Upper lobe of right lung (tissue), 1 donor: ENCODE measurements at regions not wholly inside any gene's neighbourhood (a gene's known extent, or its start where the extent isn't known, plus 50 kb on each side); places are given as distances from the start of the nearest gene placed in this dataset.

Source experiments
- ATAC-seq: fragments of 200-7000 bp; cut with Tn5 transposase; one replicate; pipeline ENCODE4 v1.9.1; 2020; ENCODE audit warnings: mild to moderate bottlenecking, moderate library complexity
- DNase-seq: peaks from one replicate; pipeline ENCODE4 v3.0.0-alpha.2; 2020
- H3K27ac ChIP-seq: fragments of 200-600 bp; one replicate; pipeline ENCODE4 v1.8.0; 2022
- H3K27me3 ChIP-seq: fragments of 200-600 bp; one replicate; pipeline ENCODE4 v1.8.0; 2022; ENCODE audit warnings: mild to moderate bottlenecking
- H3K36me3 ChIP-seq: fragments of 200-600 bp; one replicate; pipeline ENCODE4 v1.8.0; 2022
- H3K4me1 ChIP-seq: fragments of 200-600 bp; one replicate; pipeline ENCODE4 v1.8.0; 2022
- H3K4me3 ChIP-seq: fragments of 200-600 bp; one replicate; pipeline ENCODE4 v1.8.0; 2022; ENCODE audit warnings: mild to moderate bottlenecking
- H3K9me3 ChIP-seq: fragments of 200-600 bp; one replicate; pipeline ENCODE4 v1.8.0; 2022
- intact Hi-C: fragments of 100-400 bp; cut with DNase I; formaldehyde crosslinking; loops from one replicate; pipeline ENCODE4 v1.11.0; 2022
- TF ChIP-seq, protein P1 (sequence below): fragments of 200-600 bp; IDR thresholded peaks from one replicate; pipeline ENCODE4 v1.8.0; 2022; ENCODE audit warnings: antibody characterized with exemption
- donor health status: DM: no; HTN: yes; CAD: no; lungs with severe emphysema.

DNA sequence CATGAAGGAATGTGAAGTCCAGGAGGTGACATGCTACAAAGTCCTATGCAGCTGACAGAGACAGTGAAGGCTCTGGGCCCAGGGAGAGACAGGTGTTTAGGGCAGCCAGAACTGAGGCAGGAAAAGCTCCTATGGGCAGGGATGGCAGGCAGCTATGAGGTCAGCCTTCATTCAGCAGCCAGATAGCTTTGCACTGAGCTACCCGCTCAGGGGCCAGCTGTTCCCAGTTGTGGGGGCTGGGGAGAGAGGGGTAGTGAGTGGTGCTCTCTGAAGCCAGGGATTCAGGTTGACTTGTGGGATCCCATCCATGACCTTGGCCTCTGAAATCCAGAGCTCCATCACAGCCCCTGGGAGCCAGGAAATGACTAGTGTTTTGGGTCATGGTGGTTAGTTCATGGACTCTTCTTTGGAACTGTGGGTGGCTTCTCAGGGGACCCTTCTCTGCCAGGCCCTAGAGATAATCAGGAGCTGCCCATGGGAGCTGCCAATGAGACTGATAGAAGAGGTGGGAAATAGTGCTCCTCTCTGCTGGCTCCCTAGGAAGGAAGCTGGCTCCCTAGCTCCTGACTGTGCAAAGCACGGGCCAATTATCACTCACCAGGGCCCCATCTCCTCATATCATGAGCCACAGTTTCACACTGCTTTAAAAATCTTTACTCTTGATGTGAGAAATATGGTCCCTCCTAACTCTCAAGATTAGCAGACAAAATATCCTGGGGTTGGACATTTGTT is 127.7 kb downstream of the VEGFA start:
- Histone ChIP-seq H3K9me3 (no peaks in the 10 kb centered on the region), H3K4me3 (no peak overlapping the region), H3K36me3 (no peaks in the 10 kb centered on the region), H3K27ac (no peak overlapping the region), H3K27me3 (no peaks in the 10 kb centered on the region), H3K4me1 (no peaks in the 10 kb centered on the region)
- TF ChIP-seq, protein P1, sequence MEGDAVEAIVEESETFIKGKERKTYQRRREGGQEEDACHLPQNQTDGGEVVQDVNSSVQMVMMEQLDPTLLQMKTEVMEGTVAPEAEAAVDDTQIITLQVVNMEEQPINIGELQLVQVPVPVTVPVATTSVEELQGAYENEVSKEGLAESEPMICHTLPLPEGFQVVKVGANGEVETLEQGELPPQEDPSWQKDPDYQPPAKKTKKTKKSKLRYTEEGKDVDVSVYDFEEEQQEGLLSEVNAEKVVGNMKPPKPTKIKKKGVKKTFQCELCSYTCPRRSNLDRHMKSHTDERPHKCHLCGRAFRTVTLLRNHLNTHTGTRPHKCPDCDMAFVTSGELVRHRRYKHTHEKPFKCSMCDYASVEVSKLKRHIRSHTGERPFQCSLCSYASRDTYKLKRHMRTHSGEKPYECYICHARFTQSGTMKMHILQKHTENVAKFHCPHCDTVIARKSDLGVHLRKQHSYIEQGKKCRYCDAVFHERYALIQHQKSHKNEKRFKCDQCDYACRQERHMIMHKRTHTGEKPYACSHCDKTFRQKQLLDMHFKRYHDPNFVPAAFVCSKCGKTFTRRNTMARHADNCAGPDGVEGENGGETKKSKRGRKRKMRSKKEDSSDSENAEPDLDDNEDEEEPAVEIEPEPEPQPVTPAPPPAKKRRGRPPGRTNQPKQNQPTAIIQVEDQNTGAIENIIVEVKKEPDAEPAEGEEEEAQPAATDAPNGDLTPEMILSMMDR = no peak
- ATAC-seq (no peak), DNase-seq (no peak)
- intact Hi-C loops = no loop called here

DNA sequence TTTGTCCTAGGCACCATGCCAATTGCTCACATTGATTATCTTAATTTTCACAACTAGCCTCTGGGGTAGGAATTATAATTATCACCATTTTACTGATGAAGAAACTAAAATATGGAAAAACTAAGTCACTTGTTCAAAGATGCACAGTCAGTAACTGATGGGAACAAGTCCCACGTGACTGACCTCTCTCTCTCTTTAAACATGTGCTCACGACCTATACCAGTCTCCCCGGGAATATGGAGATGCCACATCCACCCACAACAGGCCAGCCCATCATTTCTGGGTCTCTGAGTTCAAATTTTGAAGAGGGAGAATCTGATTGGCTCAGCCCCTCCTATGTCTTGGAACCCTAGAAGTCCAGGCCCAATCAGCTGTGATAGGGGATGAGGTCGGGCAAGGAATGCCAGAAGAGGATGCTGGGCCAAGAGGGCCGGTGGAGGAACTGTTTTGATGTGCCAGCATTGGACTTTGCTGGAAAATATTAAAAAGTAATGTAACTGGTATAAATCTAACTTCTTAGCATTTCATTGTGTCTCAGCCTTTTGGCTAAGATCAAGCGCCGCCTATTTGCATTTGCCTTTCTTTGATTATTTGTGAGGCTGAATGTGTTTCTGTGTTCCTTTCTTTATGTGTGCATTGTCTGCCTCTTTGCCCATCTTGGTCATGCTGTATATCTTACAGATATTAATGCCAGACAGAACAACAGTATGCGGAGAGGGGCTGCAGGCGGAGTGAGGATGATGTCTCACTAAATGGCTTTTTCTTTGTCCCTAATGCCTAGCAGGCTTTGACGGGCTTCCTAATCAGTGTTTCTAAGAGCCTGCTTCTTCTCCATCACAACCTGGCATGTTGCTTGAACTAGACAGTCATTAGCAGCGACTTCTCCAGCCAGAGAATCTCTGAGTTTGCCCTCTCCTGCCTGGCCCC is 126.6 kb downstream of the VEGFA start:
- Histone ChIP-seq H3K4me3 (no peak overlapping the region), H3K27ac (no peak overlapping the region), H3K4me1 (no peaks in the 10 kb centered on the region), H3K27me3 (no peaks in the 10 kb centered on the region), H3K36me3 (no peaks in the 10 kb centered on the region), H3K9me3 (no peaks in the 10 kb centered on the region)
- ATAC-seq (no peak), DNase-seq (no peak)
- TF ChIP-seq, protein P1 = no peak
- intact Hi-C loops = no loop called here

DNA sequence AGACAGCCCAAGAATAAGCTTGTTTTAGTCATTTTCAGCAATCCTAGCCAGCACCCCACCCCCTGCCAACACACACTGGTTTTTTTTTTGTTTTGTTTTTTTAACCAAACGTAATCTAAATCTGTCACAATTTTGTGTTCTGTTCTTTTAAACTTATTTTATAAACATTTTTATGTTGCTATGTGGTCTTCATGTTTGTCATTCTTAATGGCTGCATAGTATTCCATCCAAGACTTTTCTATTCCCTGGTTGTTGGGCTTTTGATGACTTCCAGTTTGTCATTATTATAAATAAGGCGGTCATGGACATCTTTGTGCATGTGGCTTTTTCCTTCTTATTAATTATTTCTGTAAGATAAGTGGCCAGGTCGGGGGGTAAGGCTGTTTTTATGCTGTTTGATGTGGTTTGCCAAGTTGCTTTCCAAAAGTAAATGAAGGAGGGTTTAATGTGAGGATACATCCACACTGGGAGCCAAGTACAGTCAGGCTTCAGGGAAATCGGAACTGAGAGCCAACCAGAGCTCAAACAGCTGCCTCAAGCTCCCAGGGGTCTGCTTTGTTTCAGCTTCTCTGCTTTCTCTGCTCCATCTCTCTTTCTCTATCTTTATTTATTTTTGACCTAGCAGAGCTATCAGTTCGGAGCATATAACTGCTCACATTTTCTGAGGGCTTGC is 125.8 kb downstream of the VEGFA start:
- H3K36me3 ChIP-seq = no peaks in the 10 kb centered on the region
- H3K27me3 ChIP-seq = peaks cover under 1% of the 10 kb centered on the region
- no peaks in the 10 kb centered on the region for H3K4me1 ChIP-seq
- no peak for DNase-seq
- no peak for ATAC-seq
- H3K9me3 ChIP-seq = no peaks in the 10 kb centered on the region
- TF ChIP-seq, protein P1 = no peak
- intact Hi-C loops = no loop called here
- H3K4me3 ChIP-seq = no peak overlapping the region
- no peak overlapping the region for H3K27ac ChIP-seq

- DNase-seq = no peak
- H3K4me3 ChIP-seq = no peak overlapping the region
- no peak for ATAC-seq
- TF ChIP-seq, protein P1 = no peak
- H3K27ac ChIP-seq = no peak overlapping the region
- H3K9me3 ChIP-seq = no peaks in the 10 kb centered on the region
- H3K27me3 ChIP-seq = peaks cover 6% of the 10 kb centered on the region
- intact Hi-C loops = no loop called here
- H3K4me1 ChIP-seq = no peaks in the 10 kb centered on the region
- no peaks in the 10 kb centered on the region for H3K36me3 ChIP-seq
Measured at GRCh38 chr6:43893073-43893472, 123.1 kb downstream of the VEGFA start.

- Histone ChIP-seq H3K4me3 (no peak overlapping the region), H3K36me3 (no peaks in the 10 kb centered on the region), H3K27ac (no peak overlapping the region), H3K9me3 (no peaks in the 10 kb centered on the region), H3K4me1 (no peaks in the 10 kb centered on the region), H3K27me3 (peaks cover 6% of the 10 kb centered on the region)
- TF ChIP-seq, protein P1 = no peak
- intact Hi-C loops = no loop called here
- ATAC-seq = no peak
- no peak for DNase-seq
Measured at GRCh38 chr6:43891072-43891870, 121.3 kb downstream of the VEGFA start.
